ENCODE measurements at regions not wholly inside any gene's neighbourhood (a gene's known extent, or its start where the extent isn't known, plus 50 kb on each side); places are given as distances from the start of the nearest gene placed in this dataset.
A peak's percentile ranks its signal among the peaks of the same experiment; 100 is the strongest.

DNA sequence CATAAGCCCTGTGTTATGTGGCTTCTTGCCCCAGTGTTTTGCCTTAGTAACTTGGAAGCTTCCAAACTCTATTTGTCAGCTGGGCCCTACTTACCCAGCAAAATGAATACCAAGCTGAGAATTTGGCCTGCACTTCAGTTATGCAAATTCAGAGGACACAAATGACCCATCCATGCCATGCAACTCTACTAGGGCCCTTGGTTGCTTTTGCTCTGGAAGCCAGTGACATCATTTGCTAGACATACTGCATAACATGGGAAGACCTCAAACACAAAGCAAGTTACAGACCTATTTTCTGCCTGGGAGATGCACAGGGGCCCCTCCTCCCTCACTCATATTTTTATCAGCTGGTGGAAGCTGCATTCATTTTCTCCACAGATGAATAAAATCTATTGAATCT lies 90.2 kb upstream of the PPM1H start:
- DNase-seq (ENCODE audit: insufficient read length, low spot score, missing footprints): no peak
- TF ChIP-seq, protein P1, sequence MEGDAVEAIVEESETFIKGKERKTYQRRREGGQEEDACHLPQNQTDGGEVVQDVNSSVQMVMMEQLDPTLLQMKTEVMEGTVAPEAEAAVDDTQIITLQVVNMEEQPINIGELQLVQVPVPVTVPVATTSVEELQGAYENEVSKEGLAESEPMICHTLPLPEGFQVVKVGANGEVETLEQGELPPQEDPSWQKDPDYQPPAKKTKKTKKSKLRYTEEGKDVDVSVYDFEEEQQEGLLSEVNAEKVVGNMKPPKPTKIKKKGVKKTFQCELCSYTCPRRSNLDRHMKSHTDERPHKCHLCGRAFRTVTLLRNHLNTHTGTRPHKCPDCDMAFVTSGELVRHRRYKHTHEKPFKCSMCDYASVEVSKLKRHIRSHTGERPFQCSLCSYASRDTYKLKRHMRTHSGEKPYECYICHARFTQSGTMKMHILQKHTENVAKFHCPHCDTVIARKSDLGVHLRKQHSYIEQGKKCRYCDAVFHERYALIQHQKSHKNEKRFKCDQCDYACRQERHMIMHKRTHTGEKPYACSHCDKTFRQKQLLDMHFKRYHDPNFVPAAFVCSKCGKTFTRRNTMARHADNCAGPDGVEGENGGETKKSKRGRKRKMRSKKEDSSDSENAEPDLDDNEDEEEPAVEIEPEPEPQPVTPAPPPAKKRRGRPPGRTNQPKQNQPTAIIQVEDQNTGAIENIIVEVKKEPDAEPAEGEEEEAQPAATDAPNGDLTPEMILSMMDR (IDR thresholded peaks at IDR 0.05; ENCODE audit: extremely low read depth, low read depth, low read length): no peak
- Histone ChIP-seq H3K4me3 (ENCODE audit: insufficient read depth, low read length) (no peak overlapping the region), H3K4me2 (ENCODE audit: insufficient read depth, low read length) (no peak overlapping the region), H3K79me2 (ENCODE audit: insufficient read depth, low read length) (no peaks in the 10 kb centered on the region), H3K27ac (ENCODE audit: low read depth, low read length) (no peak overlapping the region), H3K9me3 (ENCODE audit: low read depth, low read length) (no peaks in the 10 kb centered on the region), H2AFZ (ENCODE audit: low read length) (no peak overlapping the region), H3K4me1 (ENCODE audit: insufficient read depth, low read length) (peaks cover 3% of the 10 kb centered on the region), H3K36me3 (ENCODE audit: insufficient read depth, low read length) (no peaks in the 10 kb centered on the region), H3K27me3 (ENCODE audit: insufficient read depth, low read length) (no peaks in the 10 kb centered on the region), H4K20me1 (ENCODE audit: insufficient read depth, low read length) (no peaks in the 10 kb centered on the region)

DNA sequence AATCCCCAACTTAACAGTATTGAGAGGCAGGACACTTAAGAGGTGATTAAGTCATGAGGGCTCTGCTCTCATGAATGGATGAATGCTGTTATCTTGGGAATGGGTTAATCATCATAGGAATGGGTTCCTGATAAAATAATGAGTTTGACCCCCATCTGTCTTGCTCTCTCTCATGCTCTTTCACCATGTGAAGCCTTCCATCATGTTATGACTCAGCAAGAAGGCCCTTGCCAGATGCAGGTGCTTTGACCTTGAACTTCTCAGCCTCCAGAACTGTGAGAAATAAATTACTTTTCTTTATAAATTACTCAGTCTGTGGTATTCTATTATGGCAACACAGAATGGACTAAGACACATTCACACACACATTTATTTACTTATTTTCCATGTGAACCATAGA lies 89.0 kb upstream of the PPM1H start:
- Histone ChIP-seq H3K4me1 (ENCODE audit: insufficient read depth, low read length) (peaks cover 3% of the 10 kb centered on the region), H3K36me3 (ENCODE audit: insufficient read depth, low read length) (no peaks in the 10 kb centered on the region), H3K79me2 (ENCODE audit: insufficient read depth, low read length) (no peaks in the 10 kb centered on the region), H3K27ac (ENCODE audit: low read depth, low read length) (no peak overlapping the region), H3K4me2 (ENCODE audit: insufficient read depth, low read length) (no peak overlapping the region), H3K27me3 (ENCODE audit: insufficient read depth, low read length) (no peaks in the 10 kb centered on the region), H4K20me1 (ENCODE audit: insufficient read depth, low read length) (no peaks in the 10 kb centered on the region), H2AFZ (ENCODE audit: low read length) (no peak overlapping the region), H3K4me3 (ENCODE audit: insufficient read depth, low read length) (no peak overlapping the region), H3K9me3 (ENCODE audit: low read depth, low read length) (no peaks in the 10 kb centered on the region)
- no peak for DNase-seq (ENCODE audit: insufficient read length, low spot score, missing footprints)
- TF ChIP-seq, protein P1 (IDR thresholded peaks at IDR 0.05; ENCODE audit: extremely low read depth, low read depth, low read length): no peak

DNA sequence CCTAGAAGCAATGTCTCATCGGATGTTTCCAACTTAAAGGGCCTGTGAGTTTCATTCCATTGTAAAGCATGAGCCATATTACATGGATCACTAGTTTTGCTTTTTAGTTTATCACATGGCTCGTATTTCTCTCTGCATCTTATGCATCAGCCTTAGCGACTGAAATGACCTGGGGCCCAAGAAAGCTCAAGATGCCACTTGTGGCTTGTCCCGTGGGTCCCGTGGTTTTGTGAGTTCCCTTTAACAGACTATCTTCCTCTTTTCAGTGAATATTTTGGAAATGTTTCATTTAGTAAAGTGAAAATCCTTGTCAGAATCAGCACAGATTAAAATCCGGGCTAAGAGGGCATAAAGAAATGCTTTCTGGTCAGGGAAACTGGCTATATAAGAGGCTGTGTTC lies 86.2 kb upstream of the PPM1H start:
- no peaks in the 10 kb centered on the region for H3K27me3 ChIP-seq (ENCODE audit: insufficient read depth, low read length)
- H3K36me3 ChIP-seq (ENCODE audit: insufficient read depth, low read length): no peaks in the 10 kb centered on the region
- H3K4me1 ChIP-seq (ENCODE audit: insufficient read depth, low read length): peaks cover 3% of the 10 kb centered on the region
- peak overlapping the region; percentile 30 for H3K4me2 ChIP-seq (ENCODE audit: insufficient read depth, low read length)
- TF ChIP-seq, protein P1 (IDR thresholded peaks at IDR 0.05; ENCODE audit: extremely low read depth, low read depth, low read length): no peak
- H3K9me3 ChIP-seq (ENCODE audit: low read depth, low read length): no peaks in the 10 kb centered on the region
- no peak overlapping the region for H3K4me3 ChIP-seq (ENCODE audit: insufficient read depth, low read length)
- no peak overlapping the region for H3K27ac ChIP-seq (ENCODE audit: low read depth, low read length)
- no peaks in the 10 kb centered on the region for H4K20me1 ChIP-seq (ENCODE audit: insufficient read depth, low read length)
- DNase-seq (ENCODE audit: insufficient read length, low spot score, missing footprints): no peak
- no peaks in the 10 kb centered on the region for H3K79me2 ChIP-seq (ENCODE audit: insufficient read depth, low read length)
- H2AFZ ChIP-seq (ENCODE audit: low read length): peak overlapping the region; percentile 83

DNA sequence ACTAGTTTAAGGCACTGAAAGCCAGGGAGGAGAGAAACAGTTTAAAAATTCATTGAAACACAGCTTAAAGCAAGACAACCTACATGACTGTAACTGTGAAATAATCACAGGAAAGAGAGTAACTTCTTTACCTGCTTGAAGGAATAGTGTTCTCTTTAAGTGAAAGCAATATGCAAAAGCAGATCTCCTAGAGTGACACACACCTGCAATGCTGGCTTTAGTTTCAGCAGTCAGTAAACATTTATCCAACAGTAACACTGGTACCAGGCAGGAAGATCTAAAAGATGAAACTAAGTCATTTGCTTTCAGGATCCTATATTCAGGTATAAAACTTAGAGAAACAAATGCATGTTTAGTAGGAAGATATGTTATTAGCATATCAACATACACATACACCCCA lies 85.3 kb upstream of the PPM1H start:
- TF ChIP-seq, protein P1 (IDR thresholded peaks at IDR 0.05; ENCODE audit: extremely low read depth, low read depth, low read length): no peak
- Histone ChIP-seq H3K27me3 (ENCODE audit: insufficient read depth, low read length) (no peaks in the 10 kb centered on the region), H3K79me2 (ENCODE audit: insufficient read depth, low read length) (no peaks in the 10 kb centered on the region), H3K27ac (ENCODE audit: low read depth, low read length) (no peak overlapping the region), H4K20me1 (ENCODE audit: insufficient read depth, low read length) (no peaks in the 10 kb centered on the region), H3K4me1 (ENCODE audit: insufficient read depth, low read length) (peaks cover 3% of the 10 kb centered on the region), H3K4me3 (ENCODE audit: insufficient read depth, low read length) (no peak overlapping the region), H2AFZ (ENCODE audit: low read length) (peak overlapping the region; percentile 28), H3K36me3 (ENCODE audit: insufficient read depth, low read length) (no peaks in the 10 kb centered on the region), H3K9me3 (ENCODE audit: low read depth, low read length) (no peaks in the 10 kb centered on the region), H3K4me2 (ENCODE audit: insufficient read depth, low read length) (no peak overlapping the region)
- DNase-seq (ENCODE audit: insufficient read length, low spot score, missing footprints): no peak
